Right atrium auricular region (tissue), 2 donors: ENCODE measurements at regions not wholly inside any gene's neighbourhood (a gene's known extent, or its start where the extent isn't known, plus 50 kb on each side); places are given as distances from the start of the nearest gene placed in this dataset.
A peak's percentile ranks its signal among the peaks of the same experiment; 100 is the strongest.

Experiments
- DNase-seq: peaks from one replicate; pipeline ENCODE4 v3.0.0-alpha.2; 2019; ENCODE audit warnings: low spot score
- H3K27ac ChIP-seq, 2 donors: fragments of 200-600 bp; sonication (generic); 1 replicate in 1 of 2; 2 replicates in 1 of 2; pipeline ENCODE4 v1.5.1; 2016 to 2019
- H3K27me3 ChIP-seq, 2 donors: fragments of 200-600 bp; sonication (generic); one replicate each; pipeline versions ENCODE4 v1.5.1 to v1.6.0; 2017 to 2019
- H3K36me3 ChIP-seq: fragments of 200-600 bp; sonication (generic); one replicate; pipeline ENCODE4 v1.5.1; 2016
- H3K4me1 ChIP-seq, 2 donors: fragments of 200-600 bp; sonication (generic); one replicate each; pipeline versions ENCODE4 v1.5.1 to v1.6.0; 2017 to 2019
- H3K4me3 ChIP-seq, 2 donors: fragments of 200-600 bp; sonication (generic); 1 replicate in 1 of 2; 2 replicates in 1 of 2; pipeline ENCODE4 v1.5.1; 2017 to 2019; ENCODE audit warnings: mild to moderate bottlenecking in 1 of 2, moderate library complexity in 1 of 2
- H3K9me3 ChIP-seq, 2 donors: fragments of 200-600 bp; sonication (generic); one replicate each; pipeline ENCODE4 v1.5.1; 2019
- TF ChIP-seq, protein P1 (sequence below), 2 donors: fragments of 200-600 bp; sonication (generic); IDR thresholded peaks; one replicate each; pipeline ENCODE4 v1.5.1; 2019; ENCODE audit warnings: antibody characterized with exemption in 2 of 2

GRCh38 chr7:19982841-19983835 lies 209.7 kb upstream of the TMEM196 start:
- Histone ChIP-seq H3K4me3 (no peak overlapping the region), H3K4me1 (no peaks in the 10 kb centered on the region), H3K27me3 (no peaks in the 10 kb centered on the region), H3K27ac (no peak overlapping the region), H3K36me3 (no peaks in the 10 kb centered on the region), H3K9me3 (no peaks in the 10 kb centered on the region)
- TF ChIP-seq, protein P1, sequence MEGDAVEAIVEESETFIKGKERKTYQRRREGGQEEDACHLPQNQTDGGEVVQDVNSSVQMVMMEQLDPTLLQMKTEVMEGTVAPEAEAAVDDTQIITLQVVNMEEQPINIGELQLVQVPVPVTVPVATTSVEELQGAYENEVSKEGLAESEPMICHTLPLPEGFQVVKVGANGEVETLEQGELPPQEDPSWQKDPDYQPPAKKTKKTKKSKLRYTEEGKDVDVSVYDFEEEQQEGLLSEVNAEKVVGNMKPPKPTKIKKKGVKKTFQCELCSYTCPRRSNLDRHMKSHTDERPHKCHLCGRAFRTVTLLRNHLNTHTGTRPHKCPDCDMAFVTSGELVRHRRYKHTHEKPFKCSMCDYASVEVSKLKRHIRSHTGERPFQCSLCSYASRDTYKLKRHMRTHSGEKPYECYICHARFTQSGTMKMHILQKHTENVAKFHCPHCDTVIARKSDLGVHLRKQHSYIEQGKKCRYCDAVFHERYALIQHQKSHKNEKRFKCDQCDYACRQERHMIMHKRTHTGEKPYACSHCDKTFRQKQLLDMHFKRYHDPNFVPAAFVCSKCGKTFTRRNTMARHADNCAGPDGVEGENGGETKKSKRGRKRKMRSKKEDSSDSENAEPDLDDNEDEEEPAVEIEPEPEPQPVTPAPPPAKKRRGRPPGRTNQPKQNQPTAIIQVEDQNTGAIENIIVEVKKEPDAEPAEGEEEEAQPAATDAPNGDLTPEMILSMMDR (IDR thresholded peaks at IDR 0.05): peak in 1 of 2 donors; percentile 24
- DNase-seq: no peak

DNA sequence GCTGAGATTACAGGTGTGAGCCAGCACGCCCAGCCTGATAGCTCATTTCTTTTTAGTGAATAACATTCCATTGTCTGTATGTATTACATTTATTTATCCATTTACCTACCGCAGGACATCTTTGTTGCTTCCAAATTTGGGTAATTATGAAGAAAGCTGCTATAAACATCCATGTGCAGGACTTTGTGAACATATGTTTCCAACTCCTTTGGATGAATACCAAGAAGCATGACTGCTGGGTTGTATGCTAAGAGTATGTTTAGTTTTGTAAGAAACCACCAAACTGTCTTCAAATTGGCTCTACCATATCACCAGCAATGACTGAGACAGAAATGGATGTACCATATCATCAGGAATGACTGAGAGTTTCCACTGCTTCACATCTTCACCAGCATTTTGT lies 200.2 kb upstream of the TMEM196 start:
- no peak overlapping the region for H3K4me3 ChIP-seq
- no peaks in the 10 kb centered on the region for H3K36me3 ChIP-seq
- H3K4me1 ChIP-seq: no peaks in the 10 kb centered on the region
- TF ChIP-seq, protein P1 (IDR thresholded peaks at IDR 0.05): no peak
- DNase-seq: no peak
- H3K27me3 ChIP-seq: no peaks in the 10 kb centered on the region
- no peaks in the 10 kb centered on the region for H3K9me3 ChIP-seq
- H3K27ac ChIP-seq: no peak overlapping the region

- no peak for DNase-seq
- no peaks in the 10 kb centered on the region for H3K4me1 ChIP-seq
- H3K27me3 ChIP-seq: no peaks in the 10 kb centered on the region
- H3K36me3 ChIP-seq: no peaks in the 10 kb centered on the region
- TF ChIP-seq, protein P1 (IDR thresholded peaks at IDR 0.05): no peak
- H3K4me3 ChIP-seq: no peak overlapping the region
- H3K27ac ChIP-seq: no peak overlapping the region
- H3K9me3 ChIP-seq: no peaks in the 10 kb centered on the region
Measured at GRCh38 chr7:19972876-19973275, 199.5 kb upstream of the TMEM196 start.

- no peak for DNase-seq
- Histone ChIP-seq H3K27me3 (no peaks in the 10 kb centered on the region), H3K36me3 (no peaks in the 10 kb centered on the region), H3K4me1 (no peaks in the 10 kb centered on the region), H3K9me3 (no peaks in the 10 kb centered on the region), H3K4me3 (no peak overlapping the region), H3K27ac (no peak overlapping the region)
- TF ChIP-seq, protein P1 (IDR thresholded peaks at IDR 0.05): no peak
Measured at GRCh38 chr7:19971956-19972355, 198.5 kb upstream of the TMEM196 start.

- TF ChIP-seq, protein P1 (IDR thresholded peaks at IDR 0.05): no peak
- DNase-seq: no peak
- H3K27me3 ChIP-seq: no peaks in the 10 kb centered on the region
- no peaks in the 10 kb centered on the region for H3K36me3 ChIP-seq
- no peaks in the 10 kb centered on the region for H3K4me1 ChIP-seq
- H3K27ac ChIP-seq: no peak overlapping the region
- H3K4me3 ChIP-seq: no peak overlapping the region
- no peaks in the 10 kb centered on the region for H3K9me3 ChIP-seq
Measured at GRCh38 chr7:19970514-19970913, 197.1 kb upstream of the TMEM196 start.
